ENCODE measurements at regions not wholly inside any gene's neighbourhood (a gene's known extent, or its start where the extent isn't known, plus 50 kb on each side); places are given as distances from the start of the nearest gene placed in this dataset.

GRCh38 chr11:134674974-134675373, 262.9 kb upstream of the B3GAT1 start:
- Histone ChIP-seq H3K4me3 (no peak overlapping the region), H3K27me3 (peaks cover 0 to 30% (median 0%) of the 10 kb centered on the region in 9 donors), H3K9me3 (peaks cover 0 to 17% (median 0%) of the 10 kb centered on the region in 12 donors), H3K27ac (no peak overlapping the region), H3K36me3 (no peaks in the 10 kb centered on the region), H3K4me1 (no peaks in the 10 kb centered on the region)
- no peak for TF ChIP-seq CTCF (IDR thresholded peaks at IDR 0.05)
- no peak for TF ChIP-seq POLR2A (IDR thresholded peaks at IDR 0.05)
- no peak for ATAC-seq
- DNase-seq = no peak
- intact Hi-C loops (cut with DNase I) = no loop called here
- WGBS, 4 donors = 40 to 56% (median 55%) methylated on average over 2 of the region's 2 CpGs

GRCh38 chr11:134670961-134671370, 258.9 kb upstream of the B3GAT1 start:
- WGBS, 4 donors = 47 to 60% (median 58%) methylated on average over 8 of the region's 8 CpGs
- intact Hi-C loops (cut with DNase I) = no loop called here
- no peak overlapping the region for H3K27ac ChIP-seq
- peaks cover 0 to 54% (median 6%) of the 10 kb centered on the region in 9 donors for H3K27me3 ChIP-seq
- H3K9me3 ChIP-seq = peaks cover 0 to 17% (median 0%) of the 10 kb centered on the region in 12 donors
- H3K36me3 ChIP-seq = no peaks in the 10 kb centered on the region
- no peak overlapping the region for H3K4me3 ChIP-seq
- H3K4me1 ChIP-seq = no peaks in the 10 kb centered on the region
- TF ChIP-seq CTCF (IDR thresholded peaks at IDR 0.05) = no peak
- no peak for TF ChIP-seq POLR2A (IDR thresholded peaks at IDR 0.05)
- DNase-seq = no peak
- no peak for ATAC-seq

GRCh38 chr11:134670247-134670782, 258.3 kb upstream of the B3GAT1 start:
- WGBS, 4 donors = 46 to 60% (median 51%) methylated on average over 6 of the region's 6 CpGs
- no peak for ATAC-seq
- intact Hi-C loops (cut with DNase I) = no loop called here
- H3K4me3 ChIP-seq = no peak overlapping the region
- H3K27ac ChIP-seq = no peak overlapping the region
- H3K36me3 ChIP-seq = no peaks in the 10 kb centered on the region
- DNase-seq = no peak
- TF ChIP-seq POLR2A (IDR thresholded peaks at IDR 0.05) = no peak
- TF ChIP-seq CTCF (IDR thresholded peaks at IDR 0.05) = no peak
- no peaks in the 10 kb centered on the region for H3K4me1 ChIP-seq
- peaks cover 0 to 55% (median 6%) of the 10 kb centered on the region in 9 donors for H3K27me3 ChIP-seq
- peaks cover 0 to 17% (median 0%) of the 10 kb centered on the region in 12 donors for H3K9me3 ChIP-seq

- peaks cover 0 to 59% (median 6%) of the 10 kb centered on the region in 9 donors for H3K27me3 ChIP-seq
- H3K4me3 ChIP-seq = no peak overlapping the region
- H3K9me3 ChIP-seq = peaks cover 0 to 14% (median 0%) of the 10 kb centered on the region in 12 donors
- no peak for ATAC-seq
- TF ChIP-seq POLR2A (IDR thresholded peaks at IDR 0.05) (no peak), CTCF (IDR thresholded peaks at IDR 0.05) (no peak)
- no peak overlapping the region for H3K27ac ChIP-seq
- H3K4me1 ChIP-seq = no peaks in the 10 kb centered on the region
- no peak for DNase-seq
- WGBS, 4 donors = 78 to 87% (median 81%) methylated on average over 5 of the region's 5 CpGs
- intact Hi-C loops (cut with DNase I) = no loop called here
- H3K36me3 ChIP-seq = no peaks in the 10 kb centered on the region
These were observed 257.8 kb upstream of the B3GAT1 start for GRCh38 chr11:134669796-134670195.

All from heart left ventricle (tissue), 16 donors.